ENCODE measurements at regions not wholly inside any gene's neighbourhood (a gene's known extent, or its start where the extent isn't known, plus 50 kb on each side); places are given as distances from the start of the nearest gene placed in this dataset.

GRCh38 chr15:39180483-39180933 is 400.4 kb upstream of the THBS1 start (continued):
- TF ChIP-seq USF1 (IDR thresholded peaks at IDR 0.05; ENCODE audit: borderline replicate concordance, low read depth) (no peak), EZH2phosphoT487 (IDR thresholded peaks at IDR 0.05; ENCODE audit: borderline replicate concordance, low read depth) (no peak), POLR2AphosphoS5 (IDR thresholded peaks at IDR 0.05; ENCODE audit: low read depth, low read length) (peak; percentile 58; the same call in 1 of the 2 replicates), YY1 (IDR thresholded peaks at IDR 0.05; ENCODE audit: low read depth) (no peak), TEAD4 (IDR thresholded peaks at IDR 0.05; ENCODE audit: borderline replicate concordance, insufficient read depth) (0 out of 2 replicates have a peak, but pooled peaks have one; percentile 30), MAX (IDR thresholded peaks at IDR 0.05; ENCODE audit: low read depth) (peak; percentile 3; the same call in 1 of the 2 replicates), PBX3 (IDR thresholded peaks at IDR 0.05) (peak; percentile 33; the same call in 1 of the 2 replicates), MXI1 (IDR thresholded peaks at IDR 0.05; ENCODE audit: low read depth, low read length) (no peak), TCF12 (IDR thresholded peaks at IDR 0.05) (peak; percentile 94), CTCF (IDR thresholded peaks at IDR 0.05) (no peak), TAF1 (IDR thresholded peaks at IDR 0.05; ENCODE audit: borderline replicate concordance, low read depth, low read length) (no peak), SMC3 (IDR thresholded peaks at IDR 0.05; ENCODE audit: low read depth, low read length) (no peak), FOXM1 (IDR thresholded peaks at IDR 0.05; ENCODE audit: low read depth) (peak; percentile 71; the same call in 1 of the 2 replicates), USF2 (IDR thresholded peaks at IDR 0.05; ENCODE audit: borderline replicate concordance, low read depth, low read length) (no peak), RCOR1 (IDR thresholded peaks at IDR 0.05; ENCODE audit: low read length) (no peak), ELF1 (IDR thresholded peaks at IDR 0.05) (no peak), NFIC (IDR thresholded peaks at IDR 0.05; ENCODE audit: borderline replicate concordance) (no peak), RFX5 (IDR thresholded peaks at IDR 0.05; ENCODE audit: low read length) (no peak), IRF3 (IDR thresholded peaks at IDR 0.05; ENCODE audit: low read depth, low read length) (no peak), RAD21 (IDR thresholded peaks at IDR 0.05; ENCODE audit: low read length) (no peak), NRF1 (IDR thresholded peaks at IDR 0.05; ENCODE audit: low read depth, low read length) (no peak), MEF2A (IDR thresholded peaks at IDR 0.05; ENCODE audit: borderline replicate concordance, low read depth) (no peak)

All from SK-N-SH (cell line).